ENCODE measurements at regions not wholly inside any gene's neighbourhood (a gene's known extent, or its start where the extent isn't known, plus 50 kb on each side); places are given as distances from the start of the nearest gene placed in this dataset.

DNA sequence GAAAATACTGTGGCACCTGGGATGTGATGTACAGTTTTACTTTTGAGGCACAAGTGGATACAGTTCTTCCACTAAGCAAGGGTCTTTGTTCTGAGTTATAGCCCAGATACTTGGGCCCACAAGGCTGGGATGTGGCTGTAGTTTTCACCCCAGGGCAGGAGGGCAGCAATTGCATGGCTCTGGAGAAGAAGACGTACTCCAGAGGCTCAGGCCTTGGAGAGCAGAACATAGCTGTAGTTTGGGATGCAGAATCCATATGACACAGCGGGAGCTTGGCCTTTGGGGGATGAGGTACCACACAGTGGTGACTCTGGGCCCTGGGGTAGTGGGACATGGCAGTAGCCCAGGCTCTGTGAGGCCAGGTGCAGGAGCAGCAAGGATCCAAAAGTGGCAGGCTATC, 110.8 kb upstream of the FSTL4 start:
- TF ChIP-seq, protein P1, sequence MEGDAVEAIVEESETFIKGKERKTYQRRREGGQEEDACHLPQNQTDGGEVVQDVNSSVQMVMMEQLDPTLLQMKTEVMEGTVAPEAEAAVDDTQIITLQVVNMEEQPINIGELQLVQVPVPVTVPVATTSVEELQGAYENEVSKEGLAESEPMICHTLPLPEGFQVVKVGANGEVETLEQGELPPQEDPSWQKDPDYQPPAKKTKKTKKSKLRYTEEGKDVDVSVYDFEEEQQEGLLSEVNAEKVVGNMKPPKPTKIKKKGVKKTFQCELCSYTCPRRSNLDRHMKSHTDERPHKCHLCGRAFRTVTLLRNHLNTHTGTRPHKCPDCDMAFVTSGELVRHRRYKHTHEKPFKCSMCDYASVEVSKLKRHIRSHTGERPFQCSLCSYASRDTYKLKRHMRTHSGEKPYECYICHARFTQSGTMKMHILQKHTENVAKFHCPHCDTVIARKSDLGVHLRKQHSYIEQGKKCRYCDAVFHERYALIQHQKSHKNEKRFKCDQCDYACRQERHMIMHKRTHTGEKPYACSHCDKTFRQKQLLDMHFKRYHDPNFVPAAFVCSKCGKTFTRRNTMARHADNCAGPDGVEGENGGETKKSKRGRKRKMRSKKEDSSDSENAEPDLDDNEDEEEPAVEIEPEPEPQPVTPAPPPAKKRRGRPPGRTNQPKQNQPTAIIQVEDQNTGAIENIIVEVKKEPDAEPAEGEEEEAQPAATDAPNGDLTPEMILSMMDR (IDR thresholded peaks at IDR 0.05) = no peak
- no peak for TF ChIP-seq EP300 (IDR thresholded peaks at IDR 0.05; ENCODE audit: low read depth)
